GM12891 (cell line): ENCODE measurements at regions not wholly inside any gene's neighbourhood (a gene's known extent, or its start where the extent isn't known, plus 50 kb on each side); places are given as distances from the start of the nearest gene placed in this dataset.

Experiments used
- DNase-seq: peaks from one replicate; pipeline ENCODE4 v3.0.0; 2011; ENCODE audit warnings: low spot score; ENCODE audit not compliant: insufficient read length
- FAIRE-seq: peaks from 2 replicates; lab custom pipeline; 2011; peaks lifted over from hg19 to GRCh38; lab: Jason Lieb, UNC
- PAX5 ChIP-seq: IDR thresholded peaks from 2 replicates; pipeline ENCODE4 v1.6.1; 2011; ENCODE audit warnings: low read length, moderate library complexity, mild to moderate bottlenecking; ENCODE audit not compliant: insufficient read depth, severe bottlenecking
- POLR2A ChIP-seq: IDR thresholded peaks from 2 replicates; pipeline ENCODE4 v1.6.1; 2011; ENCODE audit warnings: low read depth, low read length, control low read depth
- POLR2AphosphoS5 ChIP-seq: IDR thresholded peaks from 2 replicates; pipeline ENCODE4 v1.6.1; 2011; ENCODE audit warnings: low read depth, low read length, control low read depth
- POU2F2 ChIP-seq: IDR thresholded peaks from 2 replicates; pipeline ENCODE4 v1.6.1; 2011; ENCODE audit warnings: low read depth, mild to moderate bottlenecking, control low read depth, low read length, moderate library complexity
- SPI1 ChIP-seq: IDR thresholded peaks from 2 replicates; pipeline ENCODE4 v1.6.1; 2011; ENCODE audit warnings: low read depth, low read length, control low read depth
- TAF1 ChIP-seq: IDR thresholded peaks from 2 replicates; pipeline ENCODE4 v1.6.1; 2011; ENCODE audit warnings: low read depth, low read length, control low read depth

- TF ChIP-seq POLR2A (no peak), POLR2AphosphoS5 (no peak), TAF1 (no peak), PAX5 (no peak), SPI1 (no peak), POU2F2 (no peak)
- FAIRE-seq (no peak), DNase-seq (no peak)
Observed at GRCh38 chr2:146893500-146894041, 951.3 kb upstream of the ACVR2A start.

DNA sequence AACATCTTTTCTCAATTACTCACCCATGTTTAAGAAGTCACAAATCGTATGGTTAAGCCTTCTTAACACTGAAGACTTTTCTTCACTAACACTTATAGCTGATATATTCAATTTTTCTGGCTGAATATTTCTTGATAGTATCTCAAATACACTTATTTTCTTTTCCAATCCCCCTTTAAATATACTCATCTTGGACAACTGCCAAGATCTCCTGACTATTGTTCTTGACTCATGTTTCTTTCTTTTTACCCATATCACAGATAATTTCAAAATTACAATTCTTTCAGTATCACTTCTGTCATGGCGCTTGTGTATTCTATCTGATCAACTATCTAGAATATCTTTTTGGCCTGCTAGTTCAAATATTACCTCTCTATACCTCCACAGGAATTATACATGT, 954.3 kb upstream of the ACVR2A start:
- no peak for FAIRE-seq
- DNase-seq: no peak
- no peak for TF ChIP-seq POU2F2
- TF ChIP-seq POLR2AphosphoS5: no peak
- no peak for TF ChIP-seq TAF1
- no peak for TF ChIP-seq PAX5

DNA sequence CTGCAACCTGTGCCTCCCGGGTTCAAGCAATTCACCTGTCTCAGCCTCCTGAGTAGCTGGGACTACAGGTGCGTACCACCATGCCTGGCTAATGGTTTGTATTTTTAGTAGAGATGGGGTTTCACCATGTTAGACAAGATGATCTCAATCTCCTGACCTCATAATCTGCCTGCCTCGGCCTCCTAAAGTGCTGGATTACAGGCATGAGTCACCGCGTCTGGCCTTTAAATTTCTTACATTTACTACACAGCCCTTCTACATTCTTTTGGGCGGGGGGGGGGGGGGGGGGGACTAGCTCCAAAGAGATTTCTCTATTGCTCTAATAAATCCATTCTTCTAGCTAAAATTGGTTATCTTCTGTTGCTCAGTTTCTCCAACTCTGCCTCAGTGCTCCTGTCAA, 964.9 kb upstream of the ACVR2A start:
- TF ChIP-seq PAX5 (no peak), SPI1 (no peak), POLR2A (no peak), TAF1 (no peak), POLR2AphosphoS5 (no peak), POU2F2 (no peak)
- DNase-seq: no peak
- no peak for FAIRE-seq

DNA sequence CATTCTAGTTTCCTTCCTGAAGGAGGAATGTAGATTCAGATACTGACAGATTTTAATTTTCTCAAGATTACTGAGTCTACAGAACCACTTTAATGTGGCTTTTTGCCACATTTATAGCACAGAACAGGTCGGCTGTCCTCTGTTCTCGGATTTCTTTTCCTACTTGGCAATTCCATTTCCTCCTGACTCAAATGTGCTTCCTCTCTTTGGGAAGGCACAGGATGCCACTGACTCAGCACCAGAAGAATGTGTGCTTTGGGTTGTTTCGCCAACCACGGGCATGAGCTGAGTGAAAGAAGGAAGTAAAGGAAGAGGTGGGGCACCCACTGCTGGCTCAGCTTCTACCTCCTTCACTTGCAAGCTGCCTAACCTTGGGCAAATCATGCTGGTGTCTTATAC, 970.6 kb upstream of the ACVR2A start:
- DNase-seq (no peak), FAIRE-seq (no peak)
- TF ChIP-seq PAX5: no peak
- TF ChIP-seq TAF1: no peak
- TF ChIP-seq POU2F2: no peak
- TF ChIP-seq SPI1: no peak
- no peak for TF ChIP-seq POLR2A
- TF ChIP-seq POLR2AphosphoS5: no peak

GRCh38 chr2:146873646-146874259, 971.1 kb upstream of the ACVR2A start:
- FAIRE-seq (no peak), DNase-seq (no peak)
- TF ChIP-seq TAF1 (no peak), POU2F2 (no peak), POLR2AphosphoS5 (no peak), PAX5 (no peak), POLR2A (no peak), SPI1 (no peak)

DNA sequence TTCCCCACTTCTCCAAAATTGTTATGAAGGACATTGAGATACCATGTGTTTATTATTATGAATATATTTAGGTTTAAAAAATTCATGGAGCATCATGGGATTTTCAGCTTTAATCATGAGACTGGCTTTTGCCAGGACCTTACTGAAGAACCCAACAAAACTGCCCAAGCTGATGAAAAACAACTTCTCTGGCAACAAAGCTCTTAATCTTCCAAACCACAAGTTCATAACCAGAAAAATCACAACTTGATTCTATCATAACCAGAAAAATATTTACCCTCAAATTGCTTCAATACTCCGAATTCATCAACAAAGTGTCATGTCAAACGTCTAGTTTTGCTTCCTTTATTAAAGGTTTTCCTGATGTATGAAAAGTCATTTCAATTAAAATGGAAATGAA, 971.8 kb upstream of the ACVR2A start:
- no peak for DNase-seq
- TF ChIP-seq TAF1: no peak
- TF ChIP-seq POLR2A: no peak
- no peak for TF ChIP-seq SPI1
- TF ChIP-seq PAX5: no peak
- no peak for FAIRE-seq

DNA sequence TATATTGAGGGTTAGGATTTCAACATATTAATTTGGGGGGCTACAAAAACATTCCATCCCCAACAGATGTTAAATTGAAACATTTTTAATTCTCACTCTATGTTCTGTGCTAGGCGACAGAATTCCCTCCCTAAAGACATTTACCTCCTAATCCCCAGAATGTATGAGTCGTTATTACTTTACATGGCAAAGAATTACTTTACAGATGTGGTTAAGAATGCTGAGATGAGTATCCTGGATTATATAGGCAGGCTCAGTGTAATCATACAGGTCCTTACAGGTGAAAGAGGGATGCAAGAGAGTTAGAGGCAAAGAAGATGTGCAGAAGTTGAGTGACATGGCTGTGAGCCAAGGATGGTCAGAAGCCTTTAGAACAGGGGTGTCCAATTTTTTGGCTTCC, 974.1 kb upstream of the ACVR2A start:
- FAIRE-seq: no peak

GRCh38 chr2:146869328-146869727, 975.5 kb upstream of the ACVR2A start:
- DNase-seq (no peak), FAIRE-seq (no peak)
- TF ChIP-seq POLR2A (no peak), POLR2AphosphoS5 (no peak), SPI1 (no peak), TAF1 (no peak), PAX5 (no peak), POU2F2 (no peak)

More for the DNA sequence above, 974.1 kb upstream of the ACVR2A start:
- TF ChIP-seq POU2F2 (no peak), POLR2A (no peak), POLR2AphosphoS5 (no peak), SPI1 (no peak), PAX5 (no peak), TAF1 (no peak)
- DNase-seq: no peak

- FAIRE-seq: no peak
Observed at GRCh38 chr2:146868051-146868450, 976.8 kb upstream of the ACVR2A start.

More at GRCh38 chr2:146868051-146868450, 976.8 kb upstream of the ACVR2A start:
- TF ChIP-seq POU2F2 (no peak), POLR2AphosphoS5 (no peak), SPI1 (no peak), PAX5 (no peak), TAF1 (no peak), POLR2A (no peak)
- DNase-seq: no peak
